Gastrocnemius medialis (tissue), 4 donors: ENCODE measurements at regions not wholly inside any gene's neighbourhood (a gene's known extent, or its start where the extent isn't known, plus 50 kb on each side); places are given as distances from the start of the nearest gene placed in this dataset.

Experiments
- CTCF ChIP-seq, 5 experiments: fragments of 450-650 bp in 3 of 5; fragments of 200-600 bp in 2 of 5; sonication (generic) in 2 of 5; IDR thresholded peaks in 4 of 5; conservative IDR thresholded peaks in 1 of 5; 1 replicate in 4 of 5; 2 replicates in 1 of 5; pipeline ENCODE4 v1.5.1; 2016 to 2019; ENCODE audit warnings: antibody characterized with exemption in 5 of 5, mild to moderate bottlenecking in 3 of 5, moderate library complexity in 3 of 5
- POLR2A ChIP-seq, 2 donors: fragments of 450-650 bp; IDR thresholded peaks; one replicate each; pipeline ENCODE4 v1.6.1; 2017; ENCODE audit warnings: antibody characterized with exemption in 2 of 2, mild to moderate bottlenecking in 2 of 2, moderate library complexity in 2 of 2

GRCh38 chr14:65999865-66000264 is 486.3 kb upstream of the CCDC196 start:
- no peak for TF ChIP-seq CTCF (IDR thresholded peaks at IDR 0.05 in 4 of 5, conservative IDR thresholded peaks at IDR 0.05 in 1 of 5)
- TF ChIP-seq POLR2A (IDR thresholded peaks at IDR 0.05) = no peak
